ENCODE measurements at regions not wholly inside any gene's neighbourhood (a gene's known extent, or its start where the extent isn't known, plus 50 kb on each side); places are given as distances from the start of the nearest gene placed in this dataset.

- ATAC-seq (no peak), DNase-seq (ENCODE audit: low read depth, low spot score) (no peak)
- no TSS peak for BruUV-seq (replicated peaks)
- Histone ChIP-seq H3K9me3 (ENCODE audit: control insufficient read depth, insufficient read depth, low read depth, low read length) (no peaks in the 10 kb centered on the region), H3K27me3 (ENCODE audit: control insufficient read depth, insufficient read depth, low read length) (no peaks in the 10 kb centered on the region), H3K4me1 (ENCODE audit: control insufficient read depth, insufficient read depth, low read length) (peaks cover 22% of the 10 kb centered on the region), H3K27ac (ENCODE audit: low read length) (no peak overlapping the region), H3K4me3 (ENCODE audit: low read depth in 2 of 2, low read length in 2 of 2) (no peak overlapping the region), H3K36me3 (ENCODE audit: control insufficient read depth, insufficient read depth, low read length) (no peaks in the 10 kb centered on the region)
- POLR2A ChIA-PET: no interaction called here
- TF ChIP-seq REST (IDR thresholded peaks at IDR 0.05; ENCODE audit: insufficient read depth in 1 of 2, low read depth in 2 of 2, low read length in 1 of 2) (no peak), POLR2AphosphoS5 (IDR thresholded peaks at IDR 0.05; ENCODE audit: low read depth, low read length) (no peak), TCF7L2 (IDR thresholded peaks at IDR 0.05; ENCODE audit: low read depth, low read length) (no peak), SIN3A (IDR thresholded peaks at IDR 0.05; ENCODE audit: borderline replicate concordance, insufficient read depth, low read depth, low read length) (no peak)
- TF ChIP-seq, protein P1, sequence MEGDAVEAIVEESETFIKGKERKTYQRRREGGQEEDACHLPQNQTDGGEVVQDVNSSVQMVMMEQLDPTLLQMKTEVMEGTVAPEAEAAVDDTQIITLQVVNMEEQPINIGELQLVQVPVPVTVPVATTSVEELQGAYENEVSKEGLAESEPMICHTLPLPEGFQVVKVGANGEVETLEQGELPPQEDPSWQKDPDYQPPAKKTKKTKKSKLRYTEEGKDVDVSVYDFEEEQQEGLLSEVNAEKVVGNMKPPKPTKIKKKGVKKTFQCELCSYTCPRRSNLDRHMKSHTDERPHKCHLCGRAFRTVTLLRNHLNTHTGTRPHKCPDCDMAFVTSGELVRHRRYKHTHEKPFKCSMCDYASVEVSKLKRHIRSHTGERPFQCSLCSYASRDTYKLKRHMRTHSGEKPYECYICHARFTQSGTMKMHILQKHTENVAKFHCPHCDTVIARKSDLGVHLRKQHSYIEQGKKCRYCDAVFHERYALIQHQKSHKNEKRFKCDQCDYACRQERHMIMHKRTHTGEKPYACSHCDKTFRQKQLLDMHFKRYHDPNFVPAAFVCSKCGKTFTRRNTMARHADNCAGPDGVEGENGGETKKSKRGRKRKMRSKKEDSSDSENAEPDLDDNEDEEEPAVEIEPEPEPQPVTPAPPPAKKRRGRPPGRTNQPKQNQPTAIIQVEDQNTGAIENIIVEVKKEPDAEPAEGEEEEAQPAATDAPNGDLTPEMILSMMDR (IDR thresholded peaks at IDR 0.05): no peak
- CTCF ChIA-PET: no interaction called here
- in situ Hi-C loops (cut with HindIII; ENCODE audit: low pct_unique_long_range_greater_than_20kb, low sequenced_read_pairs): no loop called here
- intact Hi-C loops (cut with micrococcal nuclease; ENCODE audit: unreplicated experiment): no loop called here
Measured at GRCh38 chr20:62545901-62546525, 70.2 kb upstream of the GATA5 start.

DNA sequence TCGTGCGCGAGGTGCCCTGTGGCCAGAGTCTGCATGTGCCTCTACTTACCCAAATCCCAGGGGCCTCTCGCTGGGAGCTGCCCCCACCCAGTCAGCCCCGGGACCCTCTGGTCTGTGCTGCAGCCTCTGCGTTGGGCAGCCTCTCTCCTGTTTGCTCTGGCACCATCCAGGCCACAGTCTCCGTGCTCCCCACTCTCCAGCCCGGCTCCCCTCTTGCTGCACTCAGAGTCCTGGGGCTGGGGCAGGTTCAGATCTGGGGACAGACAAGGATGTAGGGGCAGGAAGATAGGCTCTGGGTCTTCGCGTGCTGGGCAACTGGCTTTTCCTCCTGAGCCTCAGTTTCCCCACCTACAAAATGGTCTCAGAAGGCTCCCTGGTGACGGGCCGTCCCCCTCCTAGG is 70.8 kb upstream of the GATA5 start:
- no peak for TF ChIP-seq TCF7L2 (IDR thresholded peaks at IDR 0.05; ENCODE audit: low read depth, low read length)
- TF ChIP-seq SIN3A (IDR thresholded peaks at IDR 0.05; ENCODE audit: borderline replicate concordance, insufficient read depth, low read depth, low read length): no peak
- no peak for TF ChIP-seq POLR2AphosphoS5 (IDR thresholded peaks at IDR 0.05; ENCODE audit: low read depth, low read length)
- TF ChIP-seq, protein P1 (IDR thresholded peaks at IDR 0.05): no peak
- no peak for TF ChIP-seq REST (IDR thresholded peaks at IDR 0.05; ENCODE audit: insufficient read depth in 1 of 2, low read depth in 2 of 2, low read length in 1 of 2)
- peaks cover 22% of the 10 kb centered on the region for H3K4me1 ChIP-seq (ENCODE audit: control insufficient read depth, insufficient read depth, low read length)
- no peaks in the 10 kb centered on the region for H3K36me3 ChIP-seq (ENCODE audit: control insufficient read depth, insufficient read depth, low read length)
- ChIA-PET POLR2A (no interaction called here), CTCF (no interaction called here)
- no peaks in the 10 kb centered on the region for H3K27me3 ChIP-seq (ENCODE audit: control insufficient read depth, insufficient read depth, low read length)
- ATAC-seq: no peak
- no peak overlapping the region for H3K4me3 ChIP-seq (ENCODE audit: low read depth in 2 of 2, low read length in 2 of 2)
- DNase-seq (ENCODE audit: low read depth, low spot score): no peak
- H3K9me3 ChIP-seq (ENCODE audit: control insufficient read depth, insufficient read depth, low read depth, low read length): no peaks in the 10 kb centered on the region
- H3K27ac ChIP-seq (ENCODE audit: low read length): no peak overlapping the region
- in situ Hi-C loops (cut with HindIII; ENCODE audit: low pct_unique_long_range_greater_than_20kb, low sequenced_read_pairs) (no loop called here), intact Hi-C loops (cut with micrococcal nuclease; ENCODE audit: unreplicated experiment) (no loop called here)
- BruUV-seq (replicated peaks): no TSS peak
